ENCODE measurements at regions not wholly inside any gene's neighbourhood (a gene's known extent, or its start where the extent isn't known, plus 50 kb on each side); places are given as distances from the start of the nearest gene placed in this dataset.
A peak's percentile ranks its signal among the peaks of the same experiment; 100 is the strongest.

DNA sequence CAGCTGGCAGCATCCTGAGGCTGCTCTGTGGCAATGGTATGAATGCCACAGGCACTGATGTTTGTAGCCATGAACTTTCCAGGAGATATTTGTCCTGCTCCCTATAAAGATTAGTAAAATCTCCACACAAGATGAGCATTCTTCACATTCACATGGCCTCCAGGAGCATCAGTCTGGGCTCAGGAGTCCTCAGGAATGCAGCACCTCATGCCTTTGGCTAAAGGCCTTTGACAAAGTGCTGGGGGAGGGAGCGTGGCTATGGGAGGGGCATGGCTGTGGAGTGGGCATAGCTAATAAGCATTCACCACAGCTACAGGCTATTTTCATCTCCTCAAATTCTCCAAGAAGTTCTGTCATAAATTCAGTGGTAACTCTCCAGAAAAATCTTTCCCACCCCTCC is 90.5 kb upstream of the LY86 start:
- Histone ChIP-seq H3K36me3 (replicated peaks in 1 of 2; ENCODE audit: control insufficient read depth in 2 of 2, insufficient read depth in 2 of 2, low read length in 2 of 2) (no peaks in the 10 kb centered on the region), H4K91ac (ENCODE audit: low read depth, low read length, poor library complexity) (no peak overlapping the region), H2AFZ (ENCODE audit: low read length) (no peak overlapping the region), H3K27me3 (ENCODE audit: control insufficient read depth in 3 of 3, insufficient read depth in 3 of 3, low read depth in 1 of 3, low read length in 3 of 3) (no peaks in the 10 kb centered on the region), H3K14ac (ENCODE audit: low read length) (no peak overlapping the region), H3K23ac (ENCODE audit: low read depth, low read length, poor library complexity) (no peak overlapping the region), H2AK5ac (ENCODE audit: low read depth, low read length) (no peak overlapping the region), H3K18ac (ENCODE audit: low read length) (no peak overlapping the region), H3K9me3 (replicated peaks in 1 of 2; ENCODE audit: control insufficient read depth in 2 of 2, insufficient read depth in 1 of 2, low read depth in 1 of 2, low read length in 2 of 2) (no peaks in the 10 kb centered on the region), H2BK5ac (ENCODE audit: low read length) (no peak overlapping the region), H2BK15ac (ENCODE audit: low read length) (no peak overlapping the region), H3K79me1 (ENCODE audit: low read depth, low read length) (no peaks in the 10 kb centered on the region), H3K27ac (replicated peaks; ENCODE audit: low read length) (no peak overlapping the region), H3K9ac (ENCODE audit: low read depth, low read length, poor library complexity) (no peak overlapping the region), H3K4me3 (ENCODE audit: low read length in 2 of 2) (no peak overlapping the region), H2BK12ac (ENCODE audit: low read length) (no peak overlapping the region), H3K4me1 (ENCODE audit: control insufficient read depth in 2 of 2, insufficient read depth in 1 of 2, low read depth in 1 of 2, low read length in 2 of 2) (peaks cover 0 to 3% of the 10 kb centered on the region in 2 donors), H3K4ac (ENCODE audit: low read length) (no peak overlapping the region), H2BK120ac (ENCODE audit: low read depth, low read length) (no peak overlapping the region), H4K8ac (ENCODE audit: low read depth, low read length) (no peak overlapping the region), H3K4me2 (ENCODE audit: insufficient read depth, low read length, poor library complexity, severe bottlenecking) (no peak overlapping the region)
- no peak for DNase-seq (ENCODE audit: low spot score)
- no CpG with 5 or more reads among the region's 1 CpG for WGBS, 2 donors (ENCODE audit: extremely low coverage in 2 of 2, insufficient read length in 2 of 2, insufficient replicate concordance in 1 of 2)

DNA sequence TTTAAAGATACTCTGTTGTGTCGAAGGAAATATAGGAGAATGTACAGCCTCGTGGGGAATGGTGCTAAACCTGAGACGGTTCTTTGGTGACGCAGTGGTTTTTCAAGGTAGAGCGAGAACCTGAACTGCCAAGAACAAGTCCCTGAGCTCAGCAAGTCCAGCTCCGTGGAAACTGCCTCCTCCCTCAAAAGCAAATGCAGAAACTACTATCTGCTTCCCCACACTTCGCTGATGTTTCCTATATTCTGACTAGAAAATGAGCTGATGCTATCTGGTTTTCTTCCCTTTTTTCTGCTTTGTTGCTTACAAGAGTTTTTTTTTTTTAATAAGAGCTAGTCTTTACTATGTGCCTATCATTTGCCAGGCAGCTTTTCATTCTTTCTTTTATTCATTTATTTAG is 85.3 kb upstream of the LY86 start:
- no peak overlapping the region for H2BK5ac ChIP-seq (ENCODE audit: low read length)
- no peak overlapping the region for H2AFZ ChIP-seq (ENCODE audit: low read length)
- H3K23ac ChIP-seq (ENCODE audit: low read depth, low read length, poor library complexity): no peak overlapping the region
- no peaks in the 10 kb centered on the region for H3K9me3 ChIP-seq (replicated peaks in 1 of 2; ENCODE audit: control insufficient read depth in 2 of 2, insufficient read depth in 1 of 2, low read depth in 1 of 2, low read length in 2 of 2)
- no peak overlapping the region for H3K4ac ChIP-seq (ENCODE audit: low read length)
- H3K9ac ChIP-seq (ENCODE audit: low read depth, low read length, poor library complexity): no peak overlapping the region
- H3K14ac ChIP-seq (ENCODE audit: low read length): no peak overlapping the region
- no peak overlapping the region for H3K4me3 ChIP-seq (ENCODE audit: low read length in 2 of 2)
- no peaks in the 10 kb centered on the region for H3K79me1 ChIP-seq (ENCODE audit: low read depth, low read length)
- no peak overlapping the region for H2BK12ac ChIP-seq (ENCODE audit: low read length)
- no peak overlapping the region for H4K91ac ChIP-seq (ENCODE audit: low read depth, low read length, poor library complexity)
- H3K36me3 ChIP-seq (replicated peaks in 1 of 2; ENCODE audit: control insufficient read depth in 2 of 2, insufficient read depth in 2 of 2, low read length in 2 of 2): peaks cover 0 to 1% of the 10 kb centered on the region in 2 donors
- no peaks in the 10 kb centered on the region for H3K27me3 ChIP-seq (ENCODE audit: control insufficient read depth in 3 of 3, insufficient read depth in 3 of 3, low read depth in 1 of 3, low read length in 3 of 3)
- WGBS, 2 donors (ENCODE audit: extremely low coverage in 2 of 2, insufficient read length in 2 of 2, insufficient replicate concordance in 1 of 2): no CpG with 5 or more reads among the region's 7 CpGs
- DNase-seq (ENCODE audit: low spot score): no peak
- no peak overlapping the region for H2BK120ac ChIP-seq (ENCODE audit: low read depth, low read length)
- no peak overlapping the region for H3K18ac ChIP-seq (ENCODE audit: low read length)
- no peak overlapping the region for H2AK5ac ChIP-seq (ENCODE audit: low read depth, low read length)
- no peak overlapping the region for H3K4me2 ChIP-seq (ENCODE audit: insufficient read depth, low read length, poor library complexity, severe bottlenecking)
- no peak overlapping the region for H4K8ac ChIP-seq (ENCODE audit: low read depth, low read length)
- no peak overlapping the region for H3K27ac ChIP-seq (replicated peaks; ENCODE audit: low read length)
- no peak overlapping the region for H2BK15ac ChIP-seq (ENCODE audit: low read length)
- no peaks in the 10 kb centered on the region for H3K4me1 ChIP-seq (ENCODE audit: control insufficient read depth in 2 of 2, insufficient read depth in 1 of 2, low read depth in 1 of 2, low read length in 2 of 2)

DNA sequence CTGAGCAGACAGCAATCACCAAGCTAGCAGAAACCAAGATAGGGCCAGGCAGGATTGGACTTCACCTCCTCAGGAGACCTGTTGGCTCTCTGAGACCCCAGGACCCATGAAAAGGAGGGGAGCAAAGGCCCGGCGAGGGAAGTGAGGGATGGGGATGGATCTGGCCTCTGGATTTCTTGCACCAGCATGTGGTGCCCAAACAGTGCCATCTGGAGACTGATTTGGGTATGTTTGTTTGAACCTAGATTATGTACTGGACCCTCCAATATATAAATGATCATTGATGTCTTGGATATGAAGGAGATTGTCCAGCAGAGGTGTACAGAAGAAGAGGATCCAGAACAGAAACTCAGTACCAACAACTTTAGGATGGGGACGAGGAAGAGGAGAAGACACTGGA is 83.4 kb upstream of the LY86 start:
- Histone ChIP-seq H2BK12ac (ENCODE audit: low read length) (no peak overlapping the region), H3K4me1 (ENCODE audit: control insufficient read depth in 2 of 2, insufficient read depth in 1 of 2, low read depth in 1 of 2, low read length in 2 of 2) (no peaks in the 10 kb centered on the region), H4K8ac (ENCODE audit: low read depth, low read length) (no peak overlapping the region), H2BK120ac (ENCODE audit: low read depth, low read length) (no peak overlapping the region), H2BK5ac (ENCODE audit: low read length) (no peak overlapping the region), H3K14ac (ENCODE audit: low read length) (no peak overlapping the region), H3K9ac (ENCODE audit: low read depth, low read length, poor library complexity) (no peak overlapping the region), H3K4ac (ENCODE audit: low read length) (no peak overlapping the region), H4K91ac (ENCODE audit: low read depth, low read length, poor library complexity) (no peak overlapping the region), H2BK15ac (ENCODE audit: low read length) (peak overlapping the region; percentile 39), H3K79me1 (ENCODE audit: low read depth, low read length) (no peaks in the 10 kb centered on the region), H2AFZ (ENCODE audit: low read length) (no peak overlapping the region), H3K23ac (ENCODE audit: low read depth, low read length, poor library complexity) (no peak overlapping the region), H3K27ac (replicated peaks; ENCODE audit: low read length) (no peak overlapping the region), H3K18ac (ENCODE audit: low read length) (peak overlapping the region; percentile 22), H2AK5ac (ENCODE audit: low read depth, low read length) (no peak overlapping the region), H3K4me3 (ENCODE audit: low read length in 2 of 2) (no peak overlapping the region), H3K36me3 (replicated peaks in 1 of 2; ENCODE audit: control insufficient read depth in 2 of 2, insufficient read depth in 2 of 2, low read length in 2 of 2) (peaks cover 0 to 1% of the 10 kb centered on the region in 2 donors), H3K4me2 (ENCODE audit: insufficient read depth, low read length, poor library complexity, severe bottlenecking) (no peak overlapping the region), H3K9me3 (replicated peaks in 1 of 2; ENCODE audit: control insufficient read depth in 2 of 2, insufficient read depth in 1 of 2, low read depth in 1 of 2, low read length in 2 of 2) (no peaks in the 10 kb centered on the region), H3K27me3 (ENCODE audit: control insufficient read depth in 3 of 3, insufficient read depth in 3 of 3, low read depth in 1 of 3, low read length in 3 of 3) (no peaks in the 10 kb centered on the region)
- no CpG with 5 or more reads among the region's 3 CpGs for WGBS, 2 donors (ENCODE audit: extremely low coverage in 2 of 2, insufficient read length in 2 of 2, insufficient replicate concordance in 1 of 2)
- DNase-seq (ENCODE audit: low spot score): no peak

DNA sequence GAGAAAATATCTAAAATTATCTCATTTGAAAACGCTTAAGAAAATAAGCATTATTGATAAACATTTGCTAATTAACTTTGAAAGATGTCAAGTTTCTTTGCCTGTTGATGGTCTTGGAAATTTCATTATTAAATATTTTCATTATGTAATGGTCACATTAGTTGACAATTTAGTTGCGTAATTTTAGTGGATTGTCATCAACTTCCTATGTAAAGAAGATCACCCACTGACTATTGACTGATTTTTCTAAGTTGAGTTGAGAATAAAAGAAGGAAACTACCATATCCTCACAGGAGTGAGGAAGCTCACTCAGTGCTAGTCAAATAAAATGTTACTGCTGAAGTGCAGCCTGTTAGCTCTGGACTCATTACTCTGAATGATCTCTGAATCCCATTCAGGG is 79.9 kb upstream of the LY86 start:
- no peak overlapping the region for H3K18ac ChIP-seq (ENCODE audit: low read length)
- H3K9ac ChIP-seq (ENCODE audit: low read depth, low read length, poor library complexity): no peak overlapping the region
- no peak overlapping the region for H4K8ac ChIP-seq (ENCODE audit: low read depth, low read length)
- no peak overlapping the region for H3K14ac ChIP-seq (ENCODE audit: low read length)
- H3K36me3 ChIP-seq (replicated peaks in 1 of 2; ENCODE audit: control insufficient read depth in 2 of 2, insufficient read depth in 2 of 2, low read length in 2 of 2): no peaks in the 10 kb centered on the region
- no peak overlapping the region for H3K27ac ChIP-seq (replicated peaks; ENCODE audit: low read length)
- no peaks in the 10 kb centered on the region for H3K27me3 ChIP-seq (ENCODE audit: control insufficient read depth in 3 of 3, insufficient read depth in 3 of 3, low read depth in 1 of 3, low read length in 3 of 3)
- no CpG with 5 or more reads among the region's 2 CpGs for WGBS, 2 donors (ENCODE audit: extremely low coverage in 2 of 2, insufficient read length in 2 of 2, insufficient replicate concordance in 1 of 2)
- no peak overlapping the region for H2BK12ac ChIP-seq (ENCODE audit: low read length)
- no peak overlapping the region for H2BK5ac ChIP-seq (ENCODE audit: low read length)
- H2AK5ac ChIP-seq (ENCODE audit: low read depth, low read length): no peak overlapping the region
- H2BK120ac ChIP-seq (ENCODE audit: low read depth, low read length): no peak overlapping the region
- no peak overlapping the region for H2BK15ac ChIP-seq (ENCODE audit: low read length)
- H3K4me1 ChIP-seq (ENCODE audit: control insufficient read depth in 2 of 2, insufficient read depth in 1 of 2, low read depth in 1 of 2, low read length in 2 of 2): no peaks in the 10 kb centered on the region
- no peak overlapping the region for H3K4me2 ChIP-seq (ENCODE audit: insufficient read depth, low read length, poor library complexity, severe bottlenecking)
- H3K4me3 ChIP-seq (ENCODE audit: low read length in 2 of 2): no peak overlapping the region
- H2AFZ ChIP-seq (ENCODE audit: low read length): no peak overlapping the region
- H3K79me1 ChIP-seq (ENCODE audit: low read depth, low read length): no peaks in the 10 kb centered on the region
- no peak overlapping the region for H3K4ac ChIP-seq (ENCODE audit: low read length)
- H4K91ac ChIP-seq (ENCODE audit: low read depth, low read length, poor library complexity): no peak overlapping the region
- no peaks in the 10 kb centered on the region for H3K9me3 ChIP-seq (replicated peaks in 1 of 2; ENCODE audit: control insufficient read depth in 2 of 2, insufficient read depth in 1 of 2, low read depth in 1 of 2, low read length in 2 of 2)
- DNase-seq (ENCODE audit: low spot score): no peak
- H3K23ac ChIP-seq (ENCODE audit: low read depth, low read length, poor library complexity): no peak overlapping the region

Measured in neuronal stem cell (in vitro differentiated cells).